ENCODE measurements at regions not wholly inside any gene's neighbourhood (a gene's known extent, or its start where the extent isn't known, plus 50 kb on each side); places are given as distances from the start of the nearest gene placed in this dataset.

DNA sequence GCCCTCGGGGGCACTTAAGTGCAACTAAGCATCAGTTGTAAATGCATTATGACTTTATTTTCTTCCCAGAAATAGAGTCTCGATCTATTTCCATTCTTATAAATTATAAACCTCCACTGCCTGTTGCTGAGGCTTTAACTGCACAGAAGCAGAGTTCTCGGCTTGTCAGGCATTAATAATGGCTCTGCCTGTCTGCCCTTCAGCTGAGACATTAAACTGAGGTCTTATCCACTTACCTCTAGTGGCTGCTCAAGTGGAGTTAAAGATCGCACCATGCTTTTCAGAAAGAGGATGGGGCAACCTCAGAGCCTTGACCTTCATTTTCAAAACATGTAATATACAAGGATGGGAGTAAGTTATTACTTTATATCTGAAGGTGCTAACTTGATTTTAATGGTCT lies 597.6 kb upstream of the PRMT6 start:
- Histone ChIP-seq H3K9me1 (replicated peaks; ENCODE audit: control insufficient read depth, extremely low read depth, insufficient read depth, low read length) (no peaks in the 10 kb centered on the region), H3K4me1 (ENCODE audit: control insufficient read depth, extremely low read depth, insufficient read depth, low read length) (no peaks in the 10 kb centered on the region), H3K9ac (replicated peaks; ENCODE audit: extremely low read depth, insufficient read depth, low read length) (no peak overlapping the region), H3K4me3 (replicated peaks in 1 of 3; ENCODE audit: insufficient read depth in 1 of 3, low read depth in 1 of 3, low read length in 3 of 3) (no peak overlapping the region), H4K20me1 (replicated peaks; ENCODE audit: control insufficient read depth, extremely low read depth, insufficient read depth, low read length) (no peaks in the 10 kb centered on the region), H3K9me3 (replicated peaks; ENCODE audit: control insufficient read depth, insufficient read depth, low read length) (no peaks in the 10 kb centered on the region), H2AFZ (ENCODE audit: low read depth, low read length) (no peak overlapping the region), H3K27ac (ENCODE audit: insufficient read depth, low read depth, low read length) (no peak overlapping the region), H3K79me2 (ENCODE audit: control insufficient read depth, insufficient read depth, low read length) (no peaks in the 10 kb centered on the region), H3K4me2 (ENCODE audit: insufficient read depth, low read length) (no peak overlapping the region), H3K36me3 (ENCODE audit: control insufficient read depth in 2 of 2, extremely low read depth in 1 of 2, insufficient read depth in 2 of 2, low read length in 2 of 2) (no peaks in the 10 kb centered on the region), H3K27me3 (ENCODE audit: control insufficient read depth in 2 of 2, insufficient read depth in 2 of 2, low read length in 2 of 2) (no peaks in the 10 kb centered on the region)
- ChIA-PET CTCF (no interaction called here), POLR2A (no interaction called here)
- dilution Hi-C loops (cut with MboI; ENCODE audit: extremely low pct_ligation_motif_present, low sequenced_read_pairs), result no loop called here
- no TSS peak for BruUV-seq (replicated peaks)
- intact Hi-C loops (cut with micrococcal nuclease), result no loop called here
- DNase-seq (ENCODE audit: low read depth, low spot score), result no peak
- TF ChIP-seq GATA2 (IDR thresholded peaks at IDR 0.05; ENCODE audit: insufficient read depth, insufficient read length, low read depth, low read length) (no peak), EZH2 (IDR thresholded peaks at IDR 0.05; ENCODE audit: borderline replicate concordance, low read depth, low read length, severe bottlenecking) (no peak), MYC (IDR thresholded peaks at IDR 0.05; ENCODE audit: low read depth, low read length) (no peak), FOS (IDR thresholded peaks at IDR 0.05; ENCODE audit: borderline replicate concordance, insufficient read depth, low read length) (no peak), POLR2AphosphoS5 (IDR thresholded peaks at IDR 0.05; ENCODE audit: insufficient read depth, low read depth, low read length) (no peak), JUN (IDR thresholded peaks at IDR 0.05; ENCODE audit: borderline replicate concordance, insufficient read depth, insufficient read length, low read depth) (no peak), POLR2A (IDR thresholded peaks at IDR 0.05; ENCODE audit: low read depth, low read length) (no peak)
- TF ChIP-seq, protein P1, sequence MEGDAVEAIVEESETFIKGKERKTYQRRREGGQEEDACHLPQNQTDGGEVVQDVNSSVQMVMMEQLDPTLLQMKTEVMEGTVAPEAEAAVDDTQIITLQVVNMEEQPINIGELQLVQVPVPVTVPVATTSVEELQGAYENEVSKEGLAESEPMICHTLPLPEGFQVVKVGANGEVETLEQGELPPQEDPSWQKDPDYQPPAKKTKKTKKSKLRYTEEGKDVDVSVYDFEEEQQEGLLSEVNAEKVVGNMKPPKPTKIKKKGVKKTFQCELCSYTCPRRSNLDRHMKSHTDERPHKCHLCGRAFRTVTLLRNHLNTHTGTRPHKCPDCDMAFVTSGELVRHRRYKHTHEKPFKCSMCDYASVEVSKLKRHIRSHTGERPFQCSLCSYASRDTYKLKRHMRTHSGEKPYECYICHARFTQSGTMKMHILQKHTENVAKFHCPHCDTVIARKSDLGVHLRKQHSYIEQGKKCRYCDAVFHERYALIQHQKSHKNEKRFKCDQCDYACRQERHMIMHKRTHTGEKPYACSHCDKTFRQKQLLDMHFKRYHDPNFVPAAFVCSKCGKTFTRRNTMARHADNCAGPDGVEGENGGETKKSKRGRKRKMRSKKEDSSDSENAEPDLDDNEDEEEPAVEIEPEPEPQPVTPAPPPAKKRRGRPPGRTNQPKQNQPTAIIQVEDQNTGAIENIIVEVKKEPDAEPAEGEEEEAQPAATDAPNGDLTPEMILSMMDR (IDR thresholded peaks at IDR 0.05; ENCODE audit: extremely low read depth in 1 of 2, insufficient read depth in 1 of 2, low read depth in 1 of 2, low read length in 2 of 2), result no peak
- TF ChIP-seq, protein P2, sequence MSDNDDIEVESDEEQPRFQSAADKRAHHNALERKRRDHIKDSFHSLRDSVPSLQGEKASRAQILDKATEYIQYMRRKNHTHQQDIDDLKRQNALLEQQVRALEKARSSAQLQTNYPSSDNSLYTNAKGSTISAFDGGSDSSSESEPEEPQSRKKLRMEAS (IDR thresholded peaks at IDR 0.05; ENCODE audit: insufficient read depth, insufficient read length), result no peak
- FAIRE-seq, result no peak

All from endothelial cell of umbilical vein (primary cell).